H9 (cell line): ENCODE measurements at regions not wholly inside any gene's neighbourhood (a gene's known extent, or its start where the extent isn't known, plus 50 kb on each side); places are given as distances from the start of the nearest gene placed in this dataset.

Experiments
- DNase-seq: peaks from one replicate; pipeline ENCODE4 v3.0.0-alpha.2; 2017
- H2AFZ ChIP-seq: one replicate; pipeline ENCODE4 v1.6.1; 2013; ENCODE audit warnings: mild to moderate bottlenecking, low read length, control low read depth, moderate library complexity
- H2AK5ac ChIP-seq: 2 replicates; pipeline ENCODE4 v1.6.1; 2013; ENCODE audit warnings: low read length, control low read depth, mixed read lengths; ENCODE audit not compliant: insufficient read length
- H2BK120ac ChIP-seq: one replicate; pipeline ENCODE4 v1.6.1; 2013; ENCODE audit warnings: low read depth, mild to moderate bottlenecking, low read length, control low read depth, inconsistent platforms; ENCODE audit not compliant: poor library complexity, severe bottlenecking
- H2BK12ac ChIP-seq: 2 replicates; pipeline ENCODE4 v1.6.1; 2013; ENCODE audit warnings: low read length, control low read depth, mixed read lengths, low read depth; ENCODE audit not compliant: insufficient read length
- H2BK15ac ChIP-seq: 2 replicates; pipeline ENCODE4 v1.6.1; 2013; ENCODE audit warnings: low read depth, low read length, control low read depth
- H2BK20ac ChIP-seq: one replicate; pipeline ENCODE4 v1.6.1; 2013; ENCODE audit warnings: low read depth, mild to moderate bottlenecking, low read length, control low read depth, inconsistent platforms; ENCODE audit not compliant: poor library complexity, severe bottlenecking
- H2BK5ac ChIP-seq: 2 replicates; pipeline ENCODE4 v1.6.1; 2013; ENCODE audit warnings: low read length, control low read depth, mixed read lengths; ENCODE audit not compliant: insufficient read length
- H3K14ac ChIP-seq: 2 replicates; pipeline ENCODE4 v1.6.1; 2013; ENCODE audit warnings: low read length, control low read depth; ENCODE audit not compliant: insufficient read depth
- H3K18ac ChIP-seq: 2 replicates; pipeline ENCODE4 v1.6.1; 2013; ENCODE audit warnings: low read depth, mild to moderate bottlenecking, mixed read lengths, low read length, control low read depth; ENCODE audit not compliant: insufficient read length
- H3K23ac ChIP-seq: 2 replicates; pipeline ENCODE4 v1.6.1; 2013; ENCODE audit warnings: low read length, control low read depth, mixed read lengths, low read depth; ENCODE audit not compliant: insufficient read length
- H3K23me2 ChIP-seq: 2 replicates; pipeline ENCODE4 v1.6.1; 2013; ENCODE audit warnings: low read depth, mild to moderate bottlenecking, mixed read lengths, low read length, control low read depth; ENCODE audit not compliant: insufficient read length, poor library complexity, severe bottlenecking
- H3K27ac ChIP-seq: 2 replicates; pipeline ENCODE4 v1.5.1; 2013; ENCODE audit warnings: low read length, control low read depth, mixed read lengths, low read depth; ENCODE audit not compliant: insufficient read length
- H3K27me3 ChIP-seq: 2 replicates; pipeline ENCODE4 v1.6.1; 2013; ENCODE audit warnings: low read length, control low read depth, inconsistent platforms; ENCODE audit not compliant: insufficient read depth
- H3K4ac ChIP-seq: 2 replicates; pipeline ENCODE4 v1.6.1; 2013; ENCODE audit warnings: low read depth, mild to moderate bottlenecking, control low read depth, inconsistent platforms, low read length, moderate library complexity
- H3K4me1 ChIP-seq: 2 replicates; pipeline ENCODE4 v1.6.1; 2013; ENCODE audit warnings: low read length, control low read depth, inconsistent platforms; ENCODE audit not compliant: insufficient read depth
- H3K4me2 ChIP-seq: 2 replicates; pipeline ENCODE4 v1.6.1; 2013; ENCODE audit warnings: low read length, control low read depth, mixed read lengths; ENCODE audit not compliant: insufficient read length, insufficient read depth
- H3K56ac ChIP-seq: 2 replicates; pipeline ENCODE4 v1.6.1; 2013; ENCODE audit warnings: low read depth, mild to moderate bottlenecking, mixed read lengths, low read length, control low read depth; ENCODE audit not compliant: insufficient read length
- H3K79me1 ChIP-seq: 2 replicates; pipeline ENCODE4 v1.6.1; 2013; ENCODE audit warnings: low read depth, mild to moderate bottlenecking, moderate library complexity, low read length, control low read depth, inconsistent platforms; ENCODE audit not compliant: insufficient read depth, poor library complexity, severe bottlenecking
- H3K79me2 ChIP-seq: 2 replicates; pipeline ENCODE4 v1.6.1; 2013; ENCODE audit warnings: low read length, control low read depth, inconsistent platforms; ENCODE audit not compliant: insufficient read depth
- H3K9ac ChIP-seq: 2 replicates; pipeline ENCODE4 v1.6.1; 2013; ENCODE audit warnings: low read length, control low read depth, mixed read lengths; ENCODE audit not compliant: insufficient read length; ENCODE audit errors: extremely low read depth
- H3K9me3 ChIP-seq: one replicate; pipeline ENCODE4 v1.6.1; 2013; ENCODE audit warnings: low read depth, low read length, inconsistent platforms; ENCODE audit not compliant: control insufficient read depth
- H3T11ph ChIP-seq: one replicate; pipeline ENCODE4 v1.6.1; 2013; ENCODE audit warnings: mild to moderate bottlenecking, low read length, control low read depth, inconsistent platforms
- H4K20me1 ChIP-seq: one replicate; pipeline ENCODE4 v1.6.1; 2013; ENCODE audit not compliant: control insufficient read depth, insufficient read length, insufficient read depth
- H4K5ac ChIP-seq: 2 replicates; pipeline ENCODE4 v1.6.1; 2013; ENCODE audit warnings: low read depth, mild to moderate bottlenecking, mixed read lengths, low read length, control low read depth; ENCODE audit not compliant: insufficient read length
- H4K8ac ChIP-seq: replicated peaks from 2 replicates; pipeline ENCODE4 v1.6.1; 2013; ENCODE audit warnings: low read length, control low read depth, mixed read lengths, low read depth; ENCODE audit not compliant: insufficient read length
- H4K91ac ChIP-seq: 2 replicates; pipeline ENCODE4 v1.6.1; 2013; ENCODE audit warnings: low read depth, mild to moderate bottlenecking, moderate library complexity, mixed read lengths, low read length, control low read depth; ENCODE audit not compliant: insufficient read length
- H3K27ac Mint-ChIP-seq, 3 experiments: 2 replicates in 2 of 3; 3 replicates in 1 of 3; pipeline ENCODE4 v1.8.0; 2020 to 2021; ENCODE audit warnings: mixed read lengths in 3 of 3, mild to moderate bottlenecking in 1 of 3, moderate library complexity in 1 of 3
- H3K27me3 Mint-ChIP-seq: 2 replicates; pipeline ENCODE4 v1.8.0; 2021; ENCODE audit warnings: low read depth, mild to moderate bottlenecking, moderate library complexity, mixed read lengths
- H3K36me3 Mint-ChIP-seq, 3 experiments: 2 replicates in 2 of 3; 3 replicates in 1 of 3; pipeline ENCODE4 v1.8.0; 2020 to 2021; ENCODE audit warnings: low read depth in 3 of 3, mixed read lengths in 3 of 3; ENCODE audit not compliant: insufficient read depth in 1 of 3
- H3K4me1 Mint-ChIP-seq, 2 experiments: 2 replicates each; pipeline ENCODE4 v1.8.0; 2020; ENCODE audit warnings: mixed read lengths in 2 of 2
- H3K4me3 Mint-ChIP-seq, 2 experiments: 2 replicates in 1 of 2; 3 replicates in 1 of 2; pipeline ENCODE4 v1.8.0; 2020 to 2021; ENCODE audit warnings: mild to moderate bottlenecking in 2 of 2, mixed read lengths in 2 of 2, moderate library complexity in 1 of 2
- H3K9me3 Mint-ChIP-seq, 2 experiments: 2 replicates in 1 of 2; 3 replicates in 1 of 2; pipeline ENCODE4 v1.8.0; 2020; ENCODE audit warnings: mild to moderate bottlenecking in 2 of 2, mixed read lengths in 2 of 2, moderate library complexity in 1 of 2
- CTCF ChIP-seq: fragments of 200-600 bp; sonication (generic); conservative IDR thresholded peaks from 3 replicates; pipeline ENCODE4 v1.8.0; 2021; ENCODE audit warnings: antibody characterized with exemption, mild to moderate bottlenecking
- WGBS: extraction: QIAGEN DNeasy Blood & Tissue Kit; methylation state at CpG from one replicate; pipeline ENCODE4 v1.1.7; 2013; ENCODE audit warnings: missing lambda C conversion rate, low lambda C conversion rate, mixed read lengths; ENCODE audit not compliant: insufficient read length; ENCODE audit errors: extremely low coverage; 5-methylcytosine and 5-hydroxymethylcytosine counted together

GRCh38 chr21:23939369-23940065 is 1667.8 kb downstream of the MRPL39 start:
- no peaks in the 10 kb centered on the region for H3K27me3 ChIP-seq
- H3K4me1 Mint-ChIP-seq = no peaks in the 10 kb centered on the region
- WGBS = no CpG with 5 or more reads among the region's 3 CpGs

More at GRCh38 chr21:23939369-23940065, 1667.8 kb downstream of the MRPL39 start:
- no peaks in the 10 kb centered on the region for H4K20me1 ChIP-seq
- peaks cover 43 to 56% of the 10 kb centered on the region in 2 experiments for H3K9me3 Mint-ChIP-seq
- H4K91ac ChIP-seq = no peak overlapping the region
- no peak overlapping the region for H2AFZ ChIP-seq
- no peak overlapping the region for H2BK5ac ChIP-seq
- H3K79me1 ChIP-seq = no peaks in the 10 kb centered on the region
- H3K56ac ChIP-seq = no peak overlapping the region
- TF ChIP-seq CTCF = no peak
- DNase-seq = no peak
- H3K14ac ChIP-seq = no peak overlapping the region
- no peak overlapping the region for H4K5ac ChIP-seq
- no peak overlapping the region for H2BK15ac ChIP-seq
- H3K4ac ChIP-seq = no peak overlapping the region
- H3K36me3 Mint-ChIP-seq = peaks cover 0 to 1% (median 0%) of the 10 kb centered on the region in 3 experiments; a peak in 1 of 7 replicates
- H3K27ac ChIP-seq = no peak overlapping the region
- H2BK12ac ChIP-seq = no peak overlapping the region
- no peaks in the 10 kb centered on the region for H3K4me1 ChIP-seq
- no peak overlapping the region for H3K27ac Mint-ChIP-seq
- H3K27me3 Mint-ChIP-seq = no peaks in the 10 kb centered on the region; the same call in 1 of the 2 replicates
- H3K9me3 ChIP-seq = no peaks in the 10 kb centered on the region
- H3K23me2 ChIP-seq = no peaks in the 10 kb centered on the region
- no peak overlapping the region for H3K4me2 ChIP-seq
- H4K8ac ChIP-seq = no peak overlapping the region
- H2AK5ac ChIP-seq = no peak overlapping the region
- no peak overlapping the region for H3K18ac ChIP-seq
- no peak overlapping the region for H3K23ac ChIP-seq
- H3K79me2 ChIP-seq = no peaks in the 10 kb centered on the region
- no peak overlapping the region for H3K9ac ChIP-seq
- H2BK20ac ChIP-seq = no peak overlapping the region
- H3T11ph ChIP-seq = no peak overlapping the region
- H2BK120ac ChIP-seq = no peak overlapping the region
- no peak overlapping the region for H3K4me3 Mint-ChIP-seq
